ENCODE measurements at regions not wholly inside any gene's neighbourhood (a gene's known extent, or its start where the extent isn't known, plus 50 kb on each side); places are given as distances from the start of the nearest gene placed in this dataset.

DNA sequence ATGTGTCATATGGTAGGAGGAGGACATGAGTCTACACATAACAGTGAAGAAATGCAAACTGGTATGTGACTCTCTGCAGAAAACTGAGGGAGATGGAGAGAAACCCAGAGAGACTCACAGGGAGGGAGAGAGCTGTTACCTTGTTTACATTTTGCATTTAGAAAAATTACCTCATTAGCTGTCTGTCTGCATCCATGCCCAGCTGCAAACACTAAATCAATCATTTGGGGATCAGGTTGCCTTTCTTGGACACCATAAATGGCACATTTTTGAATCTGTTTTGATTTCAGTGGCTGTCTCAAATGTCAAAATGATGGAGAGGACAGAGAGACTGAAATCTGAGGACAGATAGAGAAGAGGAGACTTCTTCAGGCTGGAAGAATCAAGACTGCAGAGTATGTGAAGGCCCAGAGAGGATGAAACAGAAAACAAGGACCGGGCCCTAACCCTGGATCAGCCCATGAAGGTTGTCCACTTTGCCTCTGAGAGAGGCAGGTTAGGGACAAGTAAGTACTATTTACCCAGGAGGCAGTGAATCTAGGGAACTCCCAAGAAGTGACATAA lies 92.2 kb downstream of the UNC5CL start:
- Histone ChIP-seq H2BK5ac (ENCODE audit: low read length) (no peak overlapping the region), H3K4ac (ENCODE audit: low read length) (no peak overlapping the region), H3K23ac (ENCODE audit: low read depth, low read length, poor library complexity) (no peak overlapping the region), H2BK15ac (ENCODE audit: low read length) (no peak overlapping the region), H3K4me3 (ENCODE audit: low read length in 2 of 2) (no peak overlapping the region), H3K18ac (ENCODE audit: low read length) (no peak overlapping the region), H3K4me2 (ENCODE audit: insufficient read depth, low read length, poor library complexity, severe bottlenecking) (no peak overlapping the region), H2BK120ac (ENCODE audit: low read depth, low read length) (no peak overlapping the region), H2AK5ac (ENCODE audit: low read depth, low read length) (no peak overlapping the region), H3K27me3 (ENCODE audit: control insufficient read depth in 3 of 3, insufficient read depth in 3 of 3, low read depth in 1 of 3, low read length in 3 of 3) (no peaks in the 10 kb centered on the region), H4K91ac (ENCODE audit: low read depth, low read length, poor library complexity) (no peak overlapping the region), H3K14ac (ENCODE audit: low read length) (no peak overlapping the region), H3K79me1 (ENCODE audit: low read depth, low read length) (no peaks in the 10 kb centered on the region), H3K4me1 (ENCODE audit: control insufficient read depth in 2 of 2, insufficient read depth in 1 of 2, low read depth in 1 of 2, low read length in 2 of 2) (peaks cover 0 to 11% of the 10 kb centered on the region in 2 donors), H3K9ac (ENCODE audit: low read depth, low read length, poor library complexity) (no peak overlapping the region), H3K27ac (replicated peaks; ENCODE audit: low read length) (no peak overlapping the region), H2AFZ (ENCODE audit: low read length) (no peak overlapping the region), H2BK12ac (ENCODE audit: low read length) (no peak overlapping the region), H4K8ac (ENCODE audit: low read depth, low read length) (no peak overlapping the region), H3K36me3 (replicated peaks in 1 of 2; ENCODE audit: control insufficient read depth in 2 of 2, insufficient read depth in 2 of 2, low read length in 2 of 2) (no peaks in the 10 kb centered on the region), H3K9me3 (replicated peaks in 1 of 2; ENCODE audit: control insufficient read depth in 2 of 2, insufficient read depth in 1 of 2, low read depth in 1 of 2, low read length in 2 of 2) (no peaks in the 10 kb centered on the region)
- DNase-seq (ENCODE audit: low spot score), result no peak
- WGBS, 2 donors (ENCODE audit: extremely low coverage in 2 of 2, insufficient read length in 2 of 2, insufficient replicate concordance in 1 of 2), result no CpG with 5 or more reads among the region's 1 CpG

DNA sequence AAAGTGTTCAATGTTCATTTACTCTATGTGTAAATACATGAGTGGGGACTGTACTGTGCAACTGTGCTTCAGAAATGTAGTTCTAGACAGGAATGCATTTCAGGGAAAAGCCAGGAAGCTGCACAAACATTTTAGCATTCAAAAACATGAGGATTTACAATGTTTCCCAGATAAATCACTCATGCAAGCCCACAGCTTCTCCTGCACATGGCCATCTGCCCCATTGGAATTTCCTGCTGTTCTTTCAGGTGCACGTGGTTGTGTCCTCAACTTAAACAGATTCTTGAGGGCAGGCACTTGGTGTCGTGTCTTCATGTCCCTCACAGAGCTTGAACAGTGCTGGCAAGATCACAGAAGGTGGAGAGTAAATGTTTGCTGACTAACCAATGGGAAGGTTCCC lies 101.5 kb downstream of the UNC5CL start:
- H2AFZ ChIP-seq (ENCODE audit: low read length), result no peak overlapping the region
- H4K8ac ChIP-seq (ENCODE audit: low read depth, low read length), result no peak overlapping the region
- H3K4ac ChIP-seq (ENCODE audit: low read length), result no peak overlapping the region
- H2AK5ac ChIP-seq (ENCODE audit: low read depth, low read length), result no peak overlapping the region
- WGBS, 2 donors (ENCODE audit: extremely low coverage in 2 of 2, insufficient read length in 2 of 2, insufficient replicate concordance in 1 of 2), result no CpG with 5 or more reads among the region's 2 CpGs
- no peak overlapping the region for H2BK5ac ChIP-seq (ENCODE audit: low read length)
- no peaks in the 10 kb centered on the region for H3K79me1 ChIP-seq (ENCODE audit: low read depth, low read length)
- no peak overlapping the region for H3K9ac ChIP-seq (ENCODE audit: low read depth, low read length, poor library complexity)
- H3K23ac ChIP-seq (ENCODE audit: low read depth, low read length, poor library complexity), result no peak overlapping the region
- no peaks in the 10 kb centered on the region for H3K36me3 ChIP-seq (replicated peaks in 1 of 2; ENCODE audit: control insufficient read depth in 2 of 2, insufficient read depth in 2 of 2, low read length in 2 of 2)
- no peaks in the 10 kb centered on the region for H3K27me3 ChIP-seq (ENCODE audit: control insufficient read depth in 3 of 3, insufficient read depth in 3 of 3, low read depth in 1 of 3, low read length in 3 of 3)
- H3K4me3 ChIP-seq (ENCODE audit: low read length in 2 of 2), result peak overlapping the region in 1 of 2 donors; percentile 6
- no peak overlapping the region for H3K14ac ChIP-seq (ENCODE audit: low read length)
- H3K18ac ChIP-seq (ENCODE audit: low read length), result no peak overlapping the region
- no peak overlapping the region for H3K27ac ChIP-seq (replicated peaks; ENCODE audit: low read length)
- no peak for DNase-seq (ENCODE audit: low spot score)
- H3K4me1 ChIP-seq (ENCODE audit: control insufficient read depth in 2 of 2, insufficient read depth in 1 of 2, low read depth in 1 of 2, low read length in 2 of 2), result peaks cover 3 to 9% of the 10 kb centered on the region in 2 donors
- no peak overlapping the region for H2BK12ac ChIP-seq (ENCODE audit: low read length)
- no peak overlapping the region for H3K4me2 ChIP-seq (ENCODE audit: insufficient read depth, low read length, poor library complexity, severe bottlenecking)
- H3K9me3 ChIP-seq (replicated peaks in 1 of 2; ENCODE audit: control insufficient read depth in 2 of 2, insufficient read depth in 1 of 2, low read depth in 1 of 2, low read length in 2 of 2), result no peaks in the 10 kb centered on the region
- H2BK120ac ChIP-seq (ENCODE audit: low read depth, low read length), result no peak overlapping the region
- no peak overlapping the region for H4K91ac ChIP-seq (ENCODE audit: low read depth, low read length, poor library complexity)
- no peak overlapping the region for H2BK15ac ChIP-seq (ENCODE audit: low read length)

DNA sequence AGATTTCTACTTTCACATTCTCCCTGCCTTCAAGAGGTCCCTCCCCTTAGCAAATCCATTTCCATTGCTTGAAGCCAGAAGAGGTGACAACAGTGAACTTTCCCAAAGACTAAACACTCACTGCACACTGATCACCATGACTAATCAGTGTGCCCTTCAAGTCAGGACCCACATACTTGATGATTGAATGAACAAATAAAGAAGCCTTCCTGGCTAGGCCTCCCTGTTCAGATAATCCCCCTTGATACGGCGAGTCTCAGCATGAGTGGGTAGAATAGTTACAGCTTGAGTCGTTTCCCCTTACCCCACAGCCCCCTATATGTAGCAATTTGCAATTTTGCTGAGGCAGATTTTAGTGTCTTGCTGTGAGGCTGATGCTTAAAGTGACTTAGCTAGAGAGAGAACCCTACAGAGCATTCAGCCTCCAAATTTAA lies 102.2 kb downstream of the UNC5CL start:
- Histone ChIP-seq H3K27ac (replicated peaks; ENCODE audit: low read length) (no peak overlapping the region), H2BK15ac (ENCODE audit: low read length) (no peak overlapping the region), H3K9ac (ENCODE audit: low read depth, low read length, poor library complexity) (no peak overlapping the region), H3K18ac (ENCODE audit: low read length) (no peak overlapping the region), H3K23ac (ENCODE audit: low read depth, low read length, poor library complexity) (no peak overlapping the region), H3K27me3 (ENCODE audit: control insufficient read depth in 3 of 3, insufficient read depth in 3 of 3, low read depth in 1 of 3, low read length in 3 of 3) (no peaks in the 10 kb centered on the region), H3K4me1 (ENCODE audit: control insufficient read depth in 2 of 2, insufficient read depth in 1 of 2, low read depth in 1 of 2, low read length in 2 of 2) (peaks cover 3 to 9% of the 10 kb centered on the region in 2 donors), H3K36me3 (replicated peaks in 1 of 2; ENCODE audit: control insufficient read depth in 2 of 2, insufficient read depth in 2 of 2, low read length in 2 of 2) (no peaks in the 10 kb centered on the region), H3K14ac (ENCODE audit: low read length) (no peak overlapping the region), H3K9me3 (replicated peaks in 1 of 2; ENCODE audit: control insufficient read depth in 2 of 2, insufficient read depth in 1 of 2, low read depth in 1 of 2, low read length in 2 of 2) (no peaks in the 10 kb centered on the region), H3K4me2 (ENCODE audit: insufficient read depth, low read length, poor library complexity, severe bottlenecking) (no peak overlapping the region), H2AFZ (ENCODE audit: low read length) (no peak overlapping the region), H3K4ac (ENCODE audit: low read length) (no peak overlapping the region), H2AK5ac (ENCODE audit: low read depth, low read length) (no peak overlapping the region), H2BK5ac (ENCODE audit: low read length) (no peak overlapping the region), H3K4me3 (ENCODE audit: low read length in 2 of 2) (no peak overlapping the region), H2BK12ac (ENCODE audit: low read length) (no peak overlapping the region), H2BK120ac (ENCODE audit: low read depth, low read length) (no peak overlapping the region), H4K91ac (ENCODE audit: low read depth, low read length, poor library complexity) (no peak overlapping the region), H4K8ac (ENCODE audit: low read depth, low read length) (no peak overlapping the region), H3K79me1 (ENCODE audit: low read depth, low read length) (no peaks in the 10 kb centered on the region)
- no CpG with 5 or more reads among the region's 3 CpGs for WGBS, 2 donors (ENCODE audit: extremely low coverage in 2 of 2, insufficient read length in 2 of 2, insufficient replicate concordance in 1 of 2)
- DNase-seq (ENCODE audit: low spot score), result no peak

DNA sequence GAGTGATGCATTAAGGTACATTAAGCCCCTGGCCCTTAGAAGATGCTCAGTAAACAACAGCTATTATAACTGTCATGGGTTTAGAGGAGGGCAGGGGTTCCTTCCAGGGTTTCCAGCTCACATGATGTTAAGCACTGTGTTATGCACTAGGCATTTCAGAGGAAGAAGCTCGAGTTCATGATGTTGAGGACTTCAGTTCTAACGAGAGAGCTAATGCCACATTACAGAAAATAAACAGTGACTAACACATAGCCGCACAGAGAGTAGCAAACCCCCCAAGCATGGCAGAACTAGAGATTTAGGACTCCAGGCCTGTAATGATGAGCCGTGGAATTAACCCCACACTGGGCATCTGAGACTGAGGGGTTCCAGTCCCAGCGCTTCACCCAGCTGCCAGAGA lies 105.2 kb downstream of the UNC5CL start:
- Histone ChIP-seq H3K4me3 (ENCODE audit: low read length in 2 of 2) (no peak overlapping the region), H2BK15ac (ENCODE audit: low read length) (no peak overlapping the region), H2BK120ac (ENCODE audit: low read depth, low read length) (no peak overlapping the region), H3K27me3 (ENCODE audit: control insufficient read depth in 3 of 3, insufficient read depth in 3 of 3, low read depth in 1 of 3, low read length in 3 of 3) (no peaks in the 10 kb centered on the region), H3K14ac (ENCODE audit: low read length) (no peak overlapping the region), H3K4me1 (ENCODE audit: control insufficient read depth in 2 of 2, insufficient read depth in 1 of 2, low read depth in 1 of 2, low read length in 2 of 2) (peaks cover 3 to 9% of the 10 kb centered on the region in 2 donors), H3K27ac (replicated peaks; ENCODE audit: low read length) (no peak overlapping the region), H2BK12ac (ENCODE audit: low read length) (no peak overlapping the region), H3K9me3 (replicated peaks in 1 of 2; ENCODE audit: control insufficient read depth in 2 of 2, insufficient read depth in 1 of 2, low read depth in 1 of 2, low read length in 2 of 2) (no peaks in the 10 kb centered on the region), H4K91ac (ENCODE audit: low read depth, low read length, poor library complexity) (no peak overlapping the region), H3K18ac (ENCODE audit: low read length) (no peak overlapping the region), H3K36me3 (replicated peaks in 1 of 2; ENCODE audit: control insufficient read depth in 2 of 2, insufficient read depth in 2 of 2, low read length in 2 of 2) (no peaks in the 10 kb centered on the region), H3K79me1 (ENCODE audit: low read depth, low read length) (no peaks in the 10 kb centered on the region), H2BK5ac (ENCODE audit: low read length) (no peak overlapping the region), H3K23ac (ENCODE audit: low read depth, low read length, poor library complexity) (no peak overlapping the region), H2AFZ (ENCODE audit: low read length) (no peak overlapping the region), H3K4me2 (ENCODE audit: insufficient read depth, low read length, poor library complexity, severe bottlenecking) (no peak overlapping the region), H2AK5ac (ENCODE audit: low read depth, low read length) (no peak overlapping the region), H3K4ac (ENCODE audit: low read length) (no peak overlapping the region), H3K9ac (ENCODE audit: low read depth, low read length, poor library complexity) (no peak overlapping the region), H4K8ac (ENCODE audit: low read depth, low read length) (no peak overlapping the region)
- WGBS, 2 donors (ENCODE audit: extremely low coverage in 2 of 2, insufficient read length in 2 of 2, insufficient replicate concordance in 1 of 2), result no CpG with 5 or more reads among the region's 5 CpGs
- DNase-seq (ENCODE audit: low spot score), result no peak
